ENCODE measurements at regions not wholly inside any gene's neighbourhood (a gene's known extent, or its start where the extent isn't known, plus 50 kb on each side); places are given as distances from the start of the nearest gene placed in this dataset.

DNA sequence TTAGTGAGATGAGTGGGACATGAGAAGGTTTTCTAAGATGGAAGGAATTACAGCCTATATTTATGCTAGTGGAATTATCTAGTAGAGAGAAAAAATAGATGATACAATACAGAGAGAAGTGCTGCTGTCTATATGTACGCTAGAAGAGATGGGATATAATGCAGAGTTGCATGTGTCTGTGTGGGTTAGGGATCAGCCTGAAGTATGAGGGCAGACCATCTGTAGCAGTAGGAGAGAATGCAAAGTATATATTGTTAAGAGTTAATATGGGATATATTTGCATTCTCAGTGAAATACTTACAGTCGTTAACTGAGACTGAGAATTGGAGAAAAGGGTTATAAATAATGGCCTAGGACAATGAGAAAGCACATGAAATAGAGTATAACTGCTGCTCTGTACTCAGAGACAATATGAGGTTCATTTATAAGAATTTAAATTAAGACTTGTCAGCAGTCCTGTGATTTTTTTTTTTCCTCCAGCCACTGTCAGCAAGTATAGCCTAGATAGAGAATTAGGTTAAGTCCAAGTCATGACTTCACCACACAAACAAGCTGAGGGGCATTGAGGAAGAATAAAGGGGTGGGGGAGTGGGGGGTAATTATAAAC, 77.8 kb downstream of the SLITRK1 start:
- TF ChIP-seq ZNF423 (tag by site-specific recombination; IDR thresholded peaks at IDR 0.05), result no peak
- TF ChIP-seq, protein P1, sequence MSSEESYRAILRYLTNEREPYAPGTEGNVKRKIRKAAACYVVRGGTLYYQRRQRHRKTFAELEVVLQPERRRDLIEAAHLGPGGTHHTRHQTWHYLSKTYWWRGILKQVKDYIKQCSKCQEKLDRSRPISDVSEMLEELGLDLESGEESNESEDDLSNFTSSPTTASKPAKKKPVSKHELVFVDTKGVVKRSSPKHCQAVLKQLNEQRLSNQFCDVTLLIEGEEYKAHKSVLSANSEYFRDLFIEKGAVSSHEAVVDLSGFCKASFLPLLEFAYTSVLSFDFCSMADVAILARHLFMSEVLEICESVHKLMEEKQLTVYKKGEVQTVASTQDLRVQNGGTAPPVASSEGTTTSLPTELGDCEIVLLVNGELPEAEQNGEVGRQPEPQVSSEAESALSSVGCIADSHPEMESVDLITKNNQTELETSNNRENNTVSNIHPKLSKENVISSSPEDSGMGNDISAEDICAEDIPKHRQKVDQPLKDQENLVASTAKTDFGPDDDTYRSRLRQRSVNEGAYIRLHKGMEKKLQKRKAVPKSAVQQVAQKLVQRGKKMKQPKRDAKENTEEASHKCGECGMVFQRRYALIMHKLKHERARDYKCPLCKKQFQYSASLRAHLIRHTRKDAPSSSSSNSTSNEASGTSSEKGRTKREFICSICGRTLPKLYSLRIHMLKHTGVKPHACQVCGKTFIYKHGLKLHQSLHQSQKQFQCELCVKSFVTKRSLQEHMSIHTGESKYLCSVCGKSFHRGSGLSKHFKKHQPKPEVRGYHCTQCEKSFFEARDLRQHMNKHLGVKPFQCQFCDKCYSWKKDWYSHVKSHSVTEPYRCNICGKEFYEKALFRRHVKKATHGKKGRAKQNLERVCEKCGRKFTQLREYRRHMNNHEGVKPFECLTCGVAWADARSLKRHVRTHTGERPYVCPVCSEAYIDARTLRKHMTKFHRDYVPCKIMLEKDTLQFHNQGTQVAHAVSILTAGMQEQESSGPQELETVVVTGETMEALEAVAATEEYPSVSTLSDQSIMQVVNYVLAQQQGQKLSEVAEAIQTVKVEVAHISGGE (tag by site-specific recombination; conservative IDR thresholded peaks at IDR 0.05; ENCODE audit: low read depth), result no peak
- no peak for TF ChIP-seq ZSCAN16 (tag by site-specific recombination; IDR thresholded peaks at IDR 0.05)
- TF ChIP-seq, protein P2, sequence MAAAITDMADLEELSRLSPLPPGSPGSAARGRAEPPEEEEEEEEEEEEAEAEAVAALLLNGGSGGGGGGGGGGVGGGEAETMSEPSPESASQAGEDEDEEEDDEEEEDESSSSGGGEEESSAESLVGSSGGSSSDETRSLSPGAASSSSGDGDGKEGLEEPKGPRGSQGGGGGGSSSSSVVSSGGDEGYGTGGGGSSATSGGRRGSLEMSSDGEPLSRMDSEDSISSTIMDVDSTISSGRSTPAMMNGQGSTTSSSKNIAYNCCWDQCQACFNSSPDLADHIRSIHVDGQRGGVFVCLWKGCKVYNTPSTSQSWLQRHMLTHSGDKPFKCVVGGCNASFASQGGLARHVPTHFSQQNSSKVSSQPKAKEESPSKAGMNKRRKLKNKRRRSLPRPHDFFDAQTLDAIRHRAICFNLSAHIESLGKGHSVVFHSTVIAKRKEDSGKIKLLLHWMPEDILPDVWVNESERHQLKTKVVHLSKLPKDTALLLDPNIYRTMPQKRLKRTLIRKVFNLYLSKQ (tag by site-specific recombination; IDR thresholded peaks at IDR 0.05; ENCODE audit: borderline replicate concordance), result no peak
- TF ChIP-seq, protein P3, sequence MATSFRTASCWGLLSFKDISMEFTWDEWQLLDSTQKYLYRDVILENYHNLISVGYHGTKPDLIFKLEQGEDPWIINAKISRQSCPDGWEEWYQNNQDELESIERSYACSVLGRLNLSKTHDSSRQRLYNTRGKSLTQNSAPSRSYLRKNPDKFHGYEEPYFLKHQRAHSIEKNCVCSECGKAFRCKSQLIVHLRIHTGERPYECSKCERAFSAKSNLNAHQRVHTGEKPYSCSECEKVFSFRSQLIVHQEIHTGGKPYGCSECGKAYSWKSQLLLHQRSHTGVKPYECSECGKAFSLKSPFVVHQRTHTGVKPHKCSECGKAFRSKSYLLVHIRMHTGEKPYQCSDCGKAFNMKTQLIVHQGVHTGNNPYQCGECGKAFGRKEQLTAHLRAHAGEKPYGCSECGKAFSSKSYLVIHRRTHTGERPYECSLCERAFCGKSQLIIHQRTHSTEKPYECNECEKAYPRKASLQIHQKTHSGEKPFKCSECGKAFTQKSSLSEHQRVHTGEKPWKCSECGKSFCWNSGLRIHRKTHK (tag by site-specific recombination; IDR thresholded peaks at IDR 0.05), result no peak
- TF ChIP-seq, protein P4, sequence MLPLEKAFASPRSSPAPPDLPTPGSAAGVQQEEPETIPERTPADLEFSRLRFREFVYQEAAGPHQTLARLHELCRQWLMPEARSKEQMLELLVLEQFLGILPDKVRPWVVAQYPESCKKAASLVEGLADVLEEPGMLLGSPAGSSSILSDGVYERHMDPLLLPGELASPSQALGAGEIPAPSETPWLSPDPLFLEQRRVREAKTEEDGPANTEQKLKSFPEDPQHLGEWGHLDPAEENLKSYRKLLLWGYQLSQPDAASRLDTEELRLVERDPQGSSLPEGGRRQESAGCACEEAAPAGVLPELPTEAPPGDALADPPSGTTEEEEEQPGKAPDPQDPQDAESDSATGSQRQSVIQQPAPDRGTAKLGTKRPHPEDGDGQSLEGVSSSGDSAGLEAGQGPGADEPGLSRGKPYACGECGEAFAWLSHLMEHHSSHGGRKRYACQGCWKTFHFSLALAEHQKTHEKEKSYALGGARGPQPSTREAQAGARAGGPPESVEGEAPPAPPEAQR (tag by site-specific recombination; IDR thresholded peaks at IDR 0.05), result no peak
- TF ChIP-seq GLIS1 (tag by site-specific recombination; IDR thresholded peaks at IDR 0.05), result no peak
- no peak for TF ChIP-seq ZNF175 (tag by site-specific recombination; IDR thresholded peaks at IDR 0.05)
- Histone ChIP-seq H3K4me3 (ENCODE audit: low read depth, low read length) (no peak overlapping the region), H3K27ac (ENCODE audit: extremely low read depth, low read depth, low read length) (no peak overlapping the region), H3K4me1 (ENCODE audit: control insufficient read depth, insufficient read depth, low read length) (no peaks in the 10 kb centered on the region), H3K9me3 (ENCODE audit: control insufficient read depth, insufficient read depth, low read depth, low read length) (no peaks in the 10 kb centered on the region), H3K36me3 (ENCODE audit: control insufficient read depth in 2 of 2, insufficient read depth in 1 of 2, low read length in 2 of 2) (no peaks in the 10 kb centered on the region)
- ChIA-PET CTCF (no interaction called here), POLR2A (no interaction called here)

DNA sequence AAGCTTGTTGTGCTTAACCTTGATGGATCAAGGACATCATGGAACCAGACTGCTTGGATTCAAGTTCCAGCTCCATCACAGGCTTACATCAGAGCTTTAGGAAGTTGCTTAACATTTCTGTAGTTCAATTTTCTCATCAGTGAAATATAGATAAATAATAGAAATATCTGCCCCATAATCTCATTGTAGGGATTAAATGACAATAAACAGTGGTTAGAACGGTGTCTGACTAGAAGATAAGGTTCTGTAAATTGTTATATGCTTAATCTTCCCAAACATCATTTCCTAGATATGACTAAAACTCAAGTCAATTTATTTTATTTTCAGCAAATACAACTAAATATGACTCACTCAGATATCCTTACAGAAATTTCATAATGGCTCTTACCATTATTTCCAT, 83.5 kb downstream of the SLITRK1 start:
- no peaks in the 10 kb centered on the region for H3K36me3 ChIP-seq (ENCODE audit: control insufficient read depth in 2 of 2, insufficient read depth in 1 of 2, low read length in 2 of 2)
- CTCF ChIA-PET, result no interaction called here
- TF ChIP-seq ZNF184 (tag by site-specific recombination; IDR thresholded peaks at IDR 0.05), result no peak
- TF ChIP-seq TCF7L2 (IDR thresholded peaks at IDR 0.05; ENCODE audit: borderline replicate concordance, low read depth, low read length), result no peak
- TF ChIP-seq, protein P5, sequence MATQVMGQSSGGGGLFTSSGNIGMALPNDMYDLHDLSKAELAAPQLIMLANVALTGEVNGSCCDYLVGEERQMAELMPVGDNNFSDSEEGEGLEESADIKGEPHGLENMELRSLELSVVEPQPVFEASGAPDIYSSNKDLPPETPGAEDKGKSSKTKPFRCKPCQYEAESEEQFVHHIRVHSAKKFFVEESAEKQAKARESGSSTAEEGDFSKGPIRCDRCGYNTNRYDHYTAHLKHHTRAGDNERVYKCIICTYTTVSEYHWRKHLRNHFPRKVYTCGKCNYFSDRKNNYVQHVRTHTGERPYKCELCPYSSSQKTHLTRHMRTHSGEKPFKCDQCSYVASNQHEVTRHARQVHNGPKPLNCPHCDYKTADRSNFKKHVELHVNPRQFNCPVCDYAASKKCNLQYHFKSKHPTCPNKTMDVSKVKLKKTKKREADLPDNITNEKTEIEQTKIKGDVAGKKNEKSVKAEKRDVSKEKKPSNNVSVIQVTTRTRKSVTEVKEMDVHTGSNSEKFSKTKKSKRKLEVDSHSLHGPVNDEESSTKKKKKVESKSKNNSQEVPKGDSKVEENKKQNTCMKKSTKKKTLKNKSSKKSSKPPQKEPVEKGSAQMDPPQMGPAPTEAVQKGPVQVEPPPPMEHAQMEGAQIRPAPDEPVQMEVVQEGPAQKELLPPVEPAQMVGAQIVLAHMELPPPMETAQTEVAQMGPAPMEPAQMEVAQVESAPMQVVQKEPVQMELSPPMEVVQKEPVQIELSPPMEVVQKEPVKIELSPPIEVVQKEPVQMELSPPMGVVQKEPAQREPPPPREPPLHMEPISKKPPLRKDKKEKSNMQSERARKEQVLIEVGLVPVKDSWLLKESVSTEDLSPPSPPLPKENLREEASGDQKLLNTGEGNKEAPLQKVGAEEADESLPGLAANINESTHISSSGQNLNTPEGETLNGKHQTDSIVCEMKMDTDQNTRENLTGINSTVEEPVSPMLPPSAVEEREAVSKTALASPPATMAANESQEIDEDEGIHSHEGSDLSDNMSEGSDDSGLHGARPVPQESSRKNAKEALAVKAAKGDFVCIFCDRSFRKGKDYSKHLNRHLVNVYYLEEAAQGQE (tag by site-specific recombination; IDR thresholded peaks at IDR 0.05), result no peak
- no peak for TF ChIP-seq ZNF629 (tag by site-specific recombination; IDR thresholded peaks at IDR 0.05)
- no peak for TF ChIP-seq ZNF600 (tag by site-specific recombination; IDR thresholded peaks at IDR 0.05)
- H3K4me1 ChIP-seq (ENCODE audit: control insufficient read depth, insufficient read depth, low read length), result no peaks in the 10 kb centered on the region
- H3K27ac ChIP-seq (ENCODE audit: extremely low read depth, low read depth, low read length), result no peak overlapping the region
- H3K9me3 ChIP-seq (ENCODE audit: control insufficient read depth, insufficient read depth, low read depth, low read length), result no peaks in the 10 kb centered on the region
- POLR2A ChIA-PET, result no interaction called here
- no peak overlapping the region for H3K4me3 ChIP-seq (ENCODE audit: low read depth, low read length)
